ENCODE measurements at regions not wholly inside any gene's neighbourhood (a gene's known extent, or its start where the extent isn't known, plus 50 kb on each side); places are given as distances from the start of the nearest gene placed in this dataset.

GRCh38 chr10:65126288-65126687, 1605.1 kb downstream of the REEP3 start:
- Histone ChIP-seq H3K27ac (ENCODE audit: low read depth, low read length) (no peak overlapping the region), H3K27me3 (ENCODE audit: control insufficient read depth, insufficient read depth, low read length, poor library complexity, severe bottlenecking) (no peaks in the 10 kb centered on the region), H3K4me1 (ENCODE audit: control insufficient read depth, insufficient read depth, low read length) (no peaks in the 10 kb centered on the region), H3K9me3 (ENCODE audit: control insufficient read depth, low read length) (no peaks in the 10 kb centered on the region), H3K4me3 (ENCODE audit: low read length) (no peak overlapping the region), H3K9ac (ENCODE audit: extremely low read depth, low read length, poor library complexity, severe bottlenecking) (no peak overlapping the region), H3K36me3 (ENCODE audit: control insufficient read depth, insufficient read depth, low read length) (no peaks in the 10 kb centered on the region)
- H3K4me3 Mint-ChIP-seq = no peak overlapping the region
- no peaks in the 10 kb centered on the region for H3K36me3 Mint-ChIP-seq (ENCODE audit: low read depth)
- no peak overlapping the region for H3K27ac Mint-ChIP-seq
- TF ChIP-seq CTCF (conservative IDR thresholded peaks at IDR 0.05) = no peak
- no peaks in the 10 kb centered on the region for H3K27me3 Mint-ChIP-seq (ENCODE audit: insufficient read depth)
- WGBS, 2 experiments (ENCODE audit: insufficient coverage in 1 of 2, insufficient read length in 1 of 2) = 100% methylated on average over 1 of the region's 1 CpG; no CpG with 5 or more reads in 1 of the 2 experiments
- H3K4me1 Mint-ChIP-seq = peaks cover 13% of the 10 kb centered on the region
- no peaks in the 10 kb centered on the region for H3K9me3 Mint-ChIP-seq
- DNase-seq = no peak

- no peaks in the 10 kb centered on the region for H3K27me3 ChIP-seq (ENCODE audit: control insufficient read depth, insufficient read depth, low read length, poor library complexity, severe bottlenecking)
- H3K9me3 ChIP-seq (ENCODE audit: control insufficient read depth, low read length) = no peaks in the 10 kb centered on the region
- H3K36me3 ChIP-seq (ENCODE audit: control insufficient read depth, insufficient read depth, low read length) = no peaks in the 10 kb centered on the region
- no peaks in the 10 kb centered on the region for H3K4me1 ChIP-seq (ENCODE audit: control insufficient read depth, insufficient read depth, low read length)
- Mint-ChIP-seq H3K4me1 (peaks cover 7% of the 10 kb centered on the region), H3K36me3 (ENCODE audit: low read depth) (no peaks in the 10 kb centered on the region), H3K9me3 (no peaks in the 10 kb centered on the region), H3K27me3 (ENCODE audit: insufficient read depth) (no peaks in the 10 kb centered on the region), H3K4me3 (no peak overlapping the region), H3K27ac (no peak overlapping the region)
- H3K9ac ChIP-seq (ENCODE audit: extremely low read depth, low read length, poor library complexity, severe bottlenecking) = no peak overlapping the region
- H3K4me3 ChIP-seq (ENCODE audit: low read length) = no peak overlapping the region
- no peak overlapping the region for H3K27ac ChIP-seq (ENCODE audit: low read depth, low read length)
- no peak for DNase-seq
- TF ChIP-seq CTCF (conservative IDR thresholded peaks at IDR 0.05) = no peak
- 86% methylated on average over 2 of the region's 2 CpGs; no CpG with 5 or more reads in 1 of the 2 experiments for WGBS, 2 experiments (ENCODE audit: insufficient coverage in 1 of 2, insufficient read length in 1 of 2)
Measured at GRCh38 chr10:65128277-65128676, 1607.1 kb downstream of the REEP3 start.

GRCh38 chr10:65130162-65130758, 1609.1 kb downstream of the REEP3 start:
- Histone ChIP-seq H3K4me3 (ENCODE audit: low read length) (no peak overlapping the region), H3K36me3 (ENCODE audit: control insufficient read depth, insufficient read depth, low read length) (no peaks in the 10 kb centered on the region), H3K27ac (ENCODE audit: low read depth, low read length) (no peak overlapping the region), H3K4me1 (ENCODE audit: control insufficient read depth, insufficient read depth, low read length) (no peaks in the 10 kb centered on the region), H3K27me3 (ENCODE audit: control insufficient read depth, insufficient read depth, low read length, poor library complexity, severe bottlenecking) (no peaks in the 10 kb centered on the region), H3K9me3 (ENCODE audit: control insufficient read depth, low read length) (no peaks in the 10 kb centered on the region), H3K9ac (ENCODE audit: extremely low read depth, low read length, poor library complexity, severe bottlenecking) (no peak overlapping the region)
- no peaks in the 10 kb centered on the region for H3K27me3 Mint-ChIP-seq (ENCODE audit: insufficient read depth)
- H3K36me3 Mint-ChIP-seq (ENCODE audit: low read depth) = no peaks in the 10 kb centered on the region
- no peak for DNase-seq
- H3K9me3 Mint-ChIP-seq = no peaks in the 10 kb centered on the region
- 80% methylated on average over 1 of the region's 1 CpG; no CpG with 5 or more reads in 1 of the 2 experiments for WGBS, 2 experiments (ENCODE audit: insufficient coverage in 1 of 2, insufficient read length in 1 of 2)
- H3K4me3 Mint-ChIP-seq = no peak overlapping the region
- no peak for TF ChIP-seq CTCF (conservative IDR thresholded peaks at IDR 0.05)
- no peaks in the 10 kb centered on the region for H3K4me1 Mint-ChIP-seq
- H3K27ac Mint-ChIP-seq = no peak overlapping the region
